Skeletal muscle satellite cell (primary cell): ENCODE measurements at regions not wholly inside any gene's neighbourhood (a gene's known extent, or its start where the extent isn't known, plus 50 kb on each side); places are given as distances from the start of the nearest gene placed in this dataset.

ENCODE experiments used
- H3K27me3 ChIP-seq: 2 replicates; pipeline ENCODE4 v1.7.0; 2013; ENCODE audit warnings: low read length; ENCODE audit not compliant: control insufficient read depth, insufficient read depth
- H3K36me3 ChIP-seq: 2 replicates; pipeline ENCODE4 v1.7.0; 2013; ENCODE audit warnings: mild to moderate bottlenecking, control low read depth, low read length; ENCODE audit not compliant: insufficient read depth
- H3K4me1 ChIP-seq: 2 replicates; pipeline ENCODE4 v1.7.0; 2013; ENCODE audit warnings: low read length; ENCODE audit not compliant: control insufficient read depth, insufficient read depth
- H3K4me2 ChIP-seq: 2 replicates; pipeline ENCODE4 v1.7.0; 2013; ENCODE audit warnings: mild to moderate bottlenecking, low read length
- H3K4me3 ChIP-seq: 2 replicates; pipeline ENCODE4 v1.7.0; 2013; ENCODE audit warnings: low read length
- H3K9ac ChIP-seq: 2 replicates; pipeline ENCODE4 v1.7.0; 2013; ENCODE audit warnings: mild to moderate bottlenecking, low read depth, low read length, moderate library complexity
- H3K9me3 ChIP-seq: replicated peaks from 2 replicates; pipeline ENCODE4 v1.7.0; 2013; ENCODE audit warnings: mild to moderate bottlenecking, control low read depth, low read length

DNA sequence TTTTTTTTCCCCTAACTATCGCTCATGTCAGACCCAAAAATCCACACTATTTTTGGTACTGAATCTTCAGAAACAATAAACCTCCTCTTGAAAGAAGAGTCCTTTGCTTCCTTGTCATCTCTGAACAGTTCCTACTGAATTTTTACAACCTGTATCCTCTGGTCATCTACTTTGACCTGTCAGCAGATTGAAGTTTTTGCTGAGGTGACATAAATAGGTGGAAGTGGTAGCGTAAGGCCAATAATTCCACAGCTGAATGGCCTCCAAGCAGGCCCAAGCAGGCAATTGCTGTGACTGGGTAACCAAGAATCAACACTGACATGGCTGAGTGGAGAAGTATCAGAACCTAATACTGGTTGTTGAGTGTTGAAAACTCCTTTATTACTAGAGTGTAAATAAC, 117.4 kb upstream of the MAGI2 start:
- Histone ChIP-seq H3K36me3 (no peaks in the 10 kb centered on the region), H3K4me2 (no peak overlapping the region), H3K4me1 (no peaks in the 10 kb centered on the region), H3K4me3 (no peak overlapping the region), H3K27me3 (no peaks in the 10 kb centered on the region), H3K9ac (no peak overlapping the region), H3K9me3 (no peaks in the 10 kb centered on the region)

DNA sequence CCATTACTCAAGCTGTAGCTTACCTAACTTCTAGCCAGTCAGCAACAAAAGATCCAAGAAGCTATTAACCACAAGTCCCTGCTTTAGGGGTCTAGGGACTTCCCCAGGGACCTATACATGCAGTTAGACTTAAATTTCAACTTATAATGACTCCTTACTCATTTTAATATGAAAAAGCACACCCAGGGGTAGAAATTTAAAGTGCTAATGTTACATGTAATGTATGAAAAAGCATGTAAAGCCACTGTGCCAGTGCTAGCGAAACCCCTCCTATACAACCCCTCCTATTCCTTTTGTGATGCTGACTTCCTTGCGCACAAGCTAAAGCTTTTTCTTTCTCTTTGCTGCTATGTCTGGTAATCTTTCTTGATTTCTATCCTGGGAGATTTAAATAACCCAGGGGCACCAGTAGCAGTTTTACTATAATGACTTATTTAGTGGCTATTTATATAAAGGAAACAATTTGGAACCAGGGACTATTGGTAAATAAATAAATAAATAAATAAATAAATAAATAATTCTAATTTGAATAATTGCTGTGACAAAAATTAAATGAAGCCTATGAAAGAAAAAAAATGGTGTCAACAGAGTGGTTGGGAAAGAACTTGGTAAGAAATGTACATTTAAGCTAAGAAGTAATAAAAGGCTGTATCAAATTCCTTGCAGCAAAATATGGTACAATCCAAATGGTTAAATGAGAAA, 110.5 kb upstream of the MAGI2 start:
- Histone ChIP-seq H3K9ac (no peak overlapping the region), H3K4me1 (no peaks in the 10 kb centered on the region), H3K9me3 (no peaks in the 10 kb centered on the region), H3K4me2 (no peak overlapping the region), H3K27me3 (no peaks in the 10 kb centered on the region), H3K4me3 (no peak overlapping the region), H3K36me3 (no peaks in the 10 kb centered on the region)

- Histone ChIP-seq H3K9me3 (no peaks in the 10 kb centered on the region), H3K9ac (no peak overlapping the region), H3K4me3 (no peak overlapping the region), H3K36me3 (no peaks in the 10 kb centered on the region), H3K4me1 (peaks cover 7% of the 10 kb centered on the region), H3K27me3 (no peaks in the 10 kb centered on the region), H3K4me2 (no peak overlapping the region)
These were observed 102.1 kb upstream of the MAGI2 start for GRCh38 chr7:79555571-79555970.

- Histone ChIP-seq H3K27me3 (no peaks in the 10 kb centered on the region), H3K4me1 (peaks cover 7% of the 10 kb centered on the region), H3K9me3 (no peaks in the 10 kb centered on the region), H3K9ac (no peak overlapping the region), H3K4me2 (peak overlapping the region; percentile 18), H3K36me3 (no peaks in the 10 kb centered on the region), H3K4me3 (no peak overlapping the region)
These were observed 100.5 kb upstream of the MAGI2 start for GRCh38 chr7:79553811-79554555.

GRCh38 chr7:79552463-79552862, 99.0 kb upstream of the MAGI2 start:
- Histone ChIP-seq H3K36me3 (no peaks in the 10 kb centered on the region), H3K9me3 (no peaks in the 10 kb centered on the region)

DNA sequence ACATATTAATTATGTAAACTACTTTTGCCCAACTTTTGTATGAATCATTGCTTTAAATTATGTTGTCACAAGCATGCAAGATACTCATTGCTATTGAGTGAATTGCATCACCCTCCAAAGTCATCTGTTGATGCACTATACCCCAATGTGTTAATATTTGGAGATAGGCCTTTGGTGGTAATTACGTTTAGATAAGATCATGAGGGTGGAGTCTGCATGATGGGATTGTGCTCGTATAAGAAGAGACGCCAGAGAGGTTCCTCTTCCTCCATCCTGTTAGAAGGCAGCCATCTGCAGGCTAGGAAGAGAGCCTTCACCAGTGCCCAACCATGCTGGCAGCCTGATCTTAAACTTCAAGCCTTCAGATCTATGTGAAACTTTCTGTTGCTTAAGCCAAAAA, 95.3 kb upstream of the MAGI2 start:
- no peak overlapping the region for H3K4me3 ChIP-seq
- H3K9ac ChIP-seq: no peak overlapping the region
- no peaks in the 10 kb centered on the region for H3K36me3 ChIP-seq
- H3K27me3 ChIP-seq: no peaks in the 10 kb centered on the region
- H3K4me2 ChIP-seq: no peak overlapping the region
- H3K4me1 ChIP-seq: no peaks in the 10 kb centered on the region
- no peaks in the 10 kb centered on the region for H3K9me3 ChIP-seq

More at GRCh38 chr7:79552463-79552862, 99.0 kb upstream of the MAGI2 start:
- no peaks in the 10 kb centered on the region for H3K27me3 ChIP-seq
- H3K4me2 ChIP-seq: no peak overlapping the region
- no peak overlapping the region for H3K9ac ChIP-seq
- no peak overlapping the region for H3K4me3 ChIP-seq
- H3K4me1 ChIP-seq: peaks cover 7% of the 10 kb centered on the region

DNA sequence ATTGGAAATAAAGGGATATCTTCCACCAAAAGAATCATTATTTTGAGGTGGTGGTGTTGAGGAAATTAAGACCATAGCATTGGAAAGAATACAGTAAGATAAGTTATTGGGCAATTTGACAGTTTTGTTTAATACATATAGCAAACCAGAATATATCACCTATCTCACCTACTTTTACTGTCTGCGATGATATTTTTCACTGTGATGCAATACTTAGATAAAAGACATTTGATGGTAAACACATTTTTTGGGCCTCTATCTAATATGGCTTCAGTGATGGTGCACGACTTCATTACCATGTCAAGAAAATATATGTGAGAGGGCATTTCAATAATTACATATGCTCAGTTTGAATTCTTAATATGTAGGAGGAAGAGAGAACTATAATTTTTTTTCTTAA, 93.7 kb upstream of the MAGI2 start:
- H3K9me3 ChIP-seq: no peaks in the 10 kb centered on the region
- H3K36me3 ChIP-seq: no peaks in the 10 kb centered on the region
- no peaks in the 10 kb centered on the region for H3K4me1 ChIP-seq
- no peak overlapping the region for H3K9ac ChIP-seq
- no peaks in the 10 kb centered on the region for H3K27me3 ChIP-seq
- H3K4me3 ChIP-seq: no peak overlapping the region
- H3K4me2 ChIP-seq: no peak overlapping the region

GRCh38 chr7:79540592-79540991, 87.1 kb upstream of the MAGI2 start:
- no peaks in the 10 kb centered on the region for H3K36me3 ChIP-seq
- H3K27me3 ChIP-seq: no peaks in the 10 kb centered on the region
- H3K9me3 ChIP-seq: no peaks in the 10 kb centered on the region
- H3K4me3 ChIP-seq: no peak overlapping the region
- H3K4me2 ChIP-seq: no peak overlapping the region
- H3K4me1 ChIP-seq: no peaks in the 10 kb centered on the region
- H3K9ac ChIP-seq: no peak overlapping the region

DNA sequence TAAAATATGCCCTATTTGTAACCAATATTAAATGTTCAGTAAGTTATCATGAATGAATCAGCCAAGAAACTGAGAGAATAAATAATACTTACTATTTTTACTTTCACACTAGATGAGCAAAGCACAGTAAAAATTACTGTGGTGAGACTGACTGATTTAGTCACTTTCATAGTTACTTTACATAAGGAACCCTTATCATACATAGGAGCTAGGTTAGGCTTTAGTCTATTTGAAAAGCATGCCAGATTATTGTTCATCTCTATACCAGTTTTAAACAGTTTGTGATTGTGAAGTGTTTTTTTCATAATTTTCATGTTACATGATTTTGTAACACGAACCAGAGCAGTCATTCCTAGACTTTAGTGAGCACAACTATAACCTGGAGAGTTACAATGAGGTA, 80.7 kb upstream of the MAGI2 start:
- Histone ChIP-seq H3K9me3 (no peaks in the 10 kb centered on the region), H3K4me2 (no peak overlapping the region), H3K27me3 (no peaks in the 10 kb centered on the region), H3K9ac (no peak overlapping the region), H3K4me1 (no peaks in the 10 kb centered on the region), H3K36me3 (no peaks in the 10 kb centered on the region), H3K4me3 (no peak overlapping the region)

GRCh38 chr7:79531905-79532664, 78.6 kb upstream of the MAGI2 start:
- Histone ChIP-seq H3K9ac (no peak overlapping the region), H3K4me3 (no peak overlapping the region), H3K9me3 (no peaks in the 10 kb centered on the region), H3K4me2 (no peak overlapping the region), H3K27me3 (no peaks in the 10 kb centered on the region), H3K4me1 (no peaks in the 10 kb centered on the region), H3K36me3 (no peaks in the 10 kb centered on the region)

- no peaks in the 10 kb centered on the region for H3K27me3 ChIP-seq
- no peaks in the 10 kb centered on the region for H3K4me1 ChIP-seq
- no peak overlapping the region for H3K4me2 ChIP-seq
- H3K36me3 ChIP-seq: no peaks in the 10 kb centered on the region
- no peak overlapping the region for H3K9ac ChIP-seq
- no peak overlapping the region for H3K4me3 ChIP-seq
- no peaks in the 10 kb centered on the region for H3K9me3 ChIP-seq
These were observed 77.6 kb upstream of the MAGI2 start for GRCh38 chr7:79531116-79531515.
